ENCODE measurements at regions not wholly inside any gene's neighbourhood (a gene's known extent, or its start where the extent isn't known, plus 50 kb on each side); places are given as distances from the start of the nearest gene placed in this dataset.

- no peak for TF ChIP-seq CTCF (IDR thresholded peaks at IDR 0.05; ENCODE audit: low read depth, low read length, poor library complexity, severe bottlenecking)
- TF ChIP-seq EZH2phosphoT487 (IDR thresholded peaks at IDR 0.05; ENCODE audit: borderline replicate concordance, low read length), result no peak
Observed at GRCh38 chr9:30382271-30382670, 2002.2 kb upstream of the ACO1 start.

All from DOHH2 (cell line).